ENCODE measurements at regions not wholly inside any gene's neighbourhood (a gene's known extent, or its start where the extent isn't known, plus 50 kb on each side); places are given as distances from the start of the nearest gene placed in this dataset.

DNA sequence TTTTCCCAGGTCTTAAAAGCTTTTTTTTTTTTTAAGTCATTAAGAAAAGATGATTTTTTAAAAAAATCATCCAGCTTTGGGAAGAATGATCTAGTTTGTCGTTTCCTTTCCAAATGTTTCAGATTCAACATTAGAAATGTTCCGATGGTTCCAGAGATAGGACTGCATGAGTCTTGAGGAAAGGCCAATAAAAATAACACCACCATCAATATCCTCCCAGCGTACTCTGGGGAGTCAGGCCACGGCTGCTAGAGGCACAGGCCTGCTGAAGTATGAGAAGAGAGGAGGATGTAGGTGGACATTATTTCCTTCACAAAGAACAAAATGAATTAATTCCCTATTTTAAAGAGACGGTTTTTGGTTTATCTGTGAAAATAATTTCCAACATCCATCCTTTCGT is 60.0 kb upstream of the SHISA2 start:
- TF ChIP-seq, protein P1, sequence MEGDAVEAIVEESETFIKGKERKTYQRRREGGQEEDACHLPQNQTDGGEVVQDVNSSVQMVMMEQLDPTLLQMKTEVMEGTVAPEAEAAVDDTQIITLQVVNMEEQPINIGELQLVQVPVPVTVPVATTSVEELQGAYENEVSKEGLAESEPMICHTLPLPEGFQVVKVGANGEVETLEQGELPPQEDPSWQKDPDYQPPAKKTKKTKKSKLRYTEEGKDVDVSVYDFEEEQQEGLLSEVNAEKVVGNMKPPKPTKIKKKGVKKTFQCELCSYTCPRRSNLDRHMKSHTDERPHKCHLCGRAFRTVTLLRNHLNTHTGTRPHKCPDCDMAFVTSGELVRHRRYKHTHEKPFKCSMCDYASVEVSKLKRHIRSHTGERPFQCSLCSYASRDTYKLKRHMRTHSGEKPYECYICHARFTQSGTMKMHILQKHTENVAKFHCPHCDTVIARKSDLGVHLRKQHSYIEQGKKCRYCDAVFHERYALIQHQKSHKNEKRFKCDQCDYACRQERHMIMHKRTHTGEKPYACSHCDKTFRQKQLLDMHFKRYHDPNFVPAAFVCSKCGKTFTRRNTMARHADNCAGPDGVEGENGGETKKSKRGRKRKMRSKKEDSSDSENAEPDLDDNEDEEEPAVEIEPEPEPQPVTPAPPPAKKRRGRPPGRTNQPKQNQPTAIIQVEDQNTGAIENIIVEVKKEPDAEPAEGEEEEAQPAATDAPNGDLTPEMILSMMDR (IDR thresholded peaks at IDR 0.05): no peak
- no peak for TF ChIP-seq POLR2A (IDR thresholded peaks at IDR 0.05)

All from right lobe of liver (tissue), 4 donors.